Mucosa of descending colon (tissue), 3 donors: ENCODE measurements at regions not wholly inside any gene's neighbourhood (a gene's known extent, or its start where the extent isn't known, plus 50 kb on each side); places are given as distances from the start of the nearest gene placed in this dataset.
A peak's percentile ranks its signal among the peaks of the same experiment; 100 is the strongest.
"Not testable (repeated sequence)": the region's sequence is repeated elsewhere in the genome, so short reads cannot be mapped to it uniquely, and the experiment has no call there.

Source experiments
- ATAC-seq: fragments of 200-7000 bp; cut with Tn5 transposase; one replicate; pipeline ENCODE4 v1.9.1; 2020; ENCODE audit warnings: mild to moderate bottlenecking, moderate library complexity
- DNase-seq, 3 donors: peaks; one replicate each; pipeline ENCODE4 v3.0.0-alpha.2; 2020
- H3K36me3 ChIP-seq: fragments of 200-600 bp; one replicate; pipeline ENCODE4 v1.8.0; 2021; ENCODE audit warnings: low read depth, mild to moderate bottlenecking
- H3K4me1 ChIP-seq: fragments of 200-600 bp; one replicate; pipeline ENCODE4 v1.8.0; 2021; ENCODE audit warnings: low read depth, mild to moderate bottlenecking
- H3K4me3 ChIP-seq: fragments of 200-600 bp; one replicate; pipeline ENCODE4 v1.8.0; 2021; ENCODE audit warnings: mild to moderate bottlenecking
- H3K9me3 ChIP-seq: fragments of 200-600 bp; one replicate; pipeline ENCODE4 v1.8.0; 2021; ENCODE audit warnings: mild to moderate bottlenecking
- CTCF ChIP-seq: fragments of 200-600 bp; IDR thresholded peaks from one replicate; pipeline ENCODE4 v1.8.0; 2022; ENCODE audit warnings: antibody characterized with exemption, mild to moderate bottlenecking
- intact Hi-C, 2 donors: fragments of 100-400 bp; cut with DNase I in 1 of 2; cut with micrococcal nuclease in 1 of 2; formaldehyde crosslinking; loops; one replicate each; pipeline versions ENCODE4 v1.11.0 to v1.11.1; 2022; cut with DNase I, micrococcal nuclease
- donor health status: DM: no; HTN: no; CAD: no; lungs with moderate emphysema.
- donor health status: DM: no; HTN: no; CAD: no.
- donor health status: DM: no; HTN: yes; CAD: no.

GRCh38 chr3:34073111-34073510 is 274.7 kb downstream of the PDCD6IP start:
- ATAC-seq = no peak
- intact Hi-C loops = no loop called here
- DNase-seq = no peak
- no peaks in the 10 kb centered on the region for H3K9me3 ChIP-seq
- H3K4me1 ChIP-seq = no peaks in the 10 kb centered on the region
- no peaks in the 10 kb centered on the region for H3K36me3 ChIP-seq
- no peak overlapping the region for H3K4me3 ChIP-seq
- no peak for TF ChIP-seq CTCF

- Histone ChIP-seq H3K36me3 (no peaks in the 10 kb centered on the region), H3K9me3 (no peaks in the 10 kb centered on the region), H3K4me1 (no peaks in the 10 kb centered on the region), H3K4me3 (no peak overlapping the region)
- ATAC-seq (no peak), DNase-seq (no peak)
- intact Hi-C loops = no loop called here
- no peak for TF ChIP-seq CTCF
Measured at GRCh38 chr3:34073961-34074360, 275.5 kb downstream of the PDCD6IP start.

GRCh38 chr3:34075975-34076374 is 277.5 kb downstream of the PDCD6IP start:
- Histone ChIP-seq H3K4me3 (no peak overlapping the region), H3K36me3 (no peaks in the 10 kb centered on the region), H3K4me1 (no peaks in the 10 kb centered on the region), H3K9me3 (no peaks in the 10 kb centered on the region)
- ATAC-seq (no peak), DNase-seq (no peak)
- TF ChIP-seq CTCF = no peak
- intact Hi-C loops = no loop called here

GRCh38 chr3:34077417-34078195 is 279.2 kb downstream of the PDCD6IP start:
- Histone ChIP-seq H3K4me3 (no peak overlapping the region), H3K4me1 (no peaks in the 10 kb centered on the region), H3K36me3 (no peaks in the 10 kb centered on the region), H3K9me3 (no peaks in the 10 kb centered on the region)
- intact Hi-C loops = no loop called here
- DNase-seq = no peak
- no peak for TF ChIP-seq CTCF
- ATAC-seq = no peak

- Histone ChIP-seq H3K9me3 (no peaks in the 10 kb centered on the region), H3K4me1 (no peaks in the 10 kb centered on the region), H3K36me3 (no peaks in the 10 kb centered on the region), H3K4me3 (no peak overlapping the region)
- DNase-seq (no peak), ATAC-seq (no peak)
- intact Hi-C loops = no loop called here
- TF ChIP-seq CTCF = no peak
Measured at GRCh38 chr3:34078418-34078817, 280.0 kb downstream of the PDCD6IP start.

GRCh38 chr3:34079849-34080248 is 281.4 kb downstream of the PDCD6IP start:
- ATAC-seq, DNase-seq, intact Hi-C loops, H3K36me3 ChIP-seq, H3K9me3 ChIP-seq, H3K4me1 ChIP-seq, H3K4me3 ChIP-seq: not testable (repeated sequence)

GRCh38 chr3:34090379-34090778 is 291.9 kb downstream of the PDCD6IP start:
- H3K4me3 ChIP-seq, DNase-seq, H3K9me3 ChIP-seq, H3K4me1 ChIP-seq, H3K36me3 ChIP-seq, intact Hi-C loops: not testable (repeated sequence)
- ATAC-seq = peak; percentile 41
